HG03064 (cell line): ENCODE measurements at regions not wholly inside any gene's neighbourhood (a gene's known extent, or its start where the extent isn't known, plus 50 kb on each side); places are given as distances from the start of the nearest gene placed in this dataset.
"Not testable (repeated sequence)": the region's sequence is repeated elsewhere in the genome, so short reads cannot be mapped to it uniquely, and the experiment has no call there.

Source experiments
- ATAC-seq: cut with Tn5 transposase; IDR thresholded peaks from one replicate; pipeline ENCODE4 v1.9.1; 2021; ENCODE audit warnings: low read depth; ENCODE audit not compliant: unreplicated experiment

GRCh38 chr10:81532403-81532802 lies 342.6 kb upstream of the NRG3 start:
- no peak for ATAC-seq

GRCh38 chr10:81534991-81535390 lies 340.0 kb upstream of the NRG3 start:
- ATAC-seq = no peak

- ATAC-seq = no peak
These were observed 333.5 kb upstream of the NRG3 start for GRCh38 chr10:81541517-81541916.

GRCh38 chr10:81546243-81546642 lies 328.8 kb upstream of the NRG3 start:
- no peak for ATAC-seq

- no peak for ATAC-seq
These were observed 326.8 kb upstream of the NRG3 start for GRCh38 chr10:81548160-81548559.

GRCh38 chr10:81564143-81564542 lies 310.9 kb upstream of the NRG3 start:
- ATAC-seq = no peak

GRCh38 chr10:81569488-81569887 lies 305.5 kb upstream of the NRG3 start:
- no peak for ATAC-seq

GRCh38 chr10:81570349-81570748 lies 304.6 kb upstream of the NRG3 start:
- no peak for ATAC-seq

- no peak for ATAC-seq
These were observed 303.9 kb upstream of the NRG3 start for GRCh38 chr10:81570878-81571794.

- no peak for ATAC-seq
These were observed 300.0 kb upstream of the NRG3 start for GRCh38 chr10:81575036-81575435.

GRCh38 chr10:81576336-81576735 lies 298.7 kb upstream of the NRG3 start:
- no peak for ATAC-seq

GRCh38 chr10:81594991-81595390 lies 280.0 kb upstream of the NRG3 start:
- no peak for ATAC-seq

GRCh38 chr10:81600185-81600584 lies 274.8 kb upstream of the NRG3 start:
- no peak for ATAC-seq

- no peak for ATAC-seq
These were observed 271.8 kb upstream of the NRG3 start for GRCh38 chr10:81603106-81603620.

- ATAC-seq = not testable (repeated sequence)
These were observed 230.5 kb upstream of the NRG3 start for GRCh38 chr10:81644485-81644884.

GRCh38 chr10:81655986-81656385 lies 219.0 kb upstream of the NRG3 start:
- ATAC-seq = no peak

- ATAC-seq = no peak
These were observed 212.2 kb upstream of the NRG3 start for GRCh38 chr10:81662837-81663236.

GRCh38 chr10:81664800-81665199 lies 210.2 kb upstream of the NRG3 start:
- not testable (repeated sequence) for ATAC-seq

- ATAC-seq = no peak
These were observed 200.1 kb upstream of the NRG3 start for GRCh38 chr10:81674941-81675340.

GRCh38 chr10:81679291-81679690 lies 195.7 kb upstream of the NRG3 start:
- no peak for ATAC-seq

- no peak for ATAC-seq
These were observed 194.6 kb upstream of the NRG3 start for GRCh38 chr10:81680359-81680758.

GRCh38 chr10:81688459-81688858 lies 186.5 kb upstream of the NRG3 start:
- no peak for ATAC-seq
